Astrocyte of the hippocampus (primary cell): ENCODE measurements at regions not wholly inside any gene's neighbourhood (a gene's known extent, or its start where the extent isn't known, plus 50 kb on each side); places are given as distances from the start of the nearest gene placed in this dataset.

Experiments used
- DNase-seq: peaks from one replicate; pipeline ENCODE4 v3.0.0; 2011; ENCODE audit warnings: low read depth, low spot score

DNA sequence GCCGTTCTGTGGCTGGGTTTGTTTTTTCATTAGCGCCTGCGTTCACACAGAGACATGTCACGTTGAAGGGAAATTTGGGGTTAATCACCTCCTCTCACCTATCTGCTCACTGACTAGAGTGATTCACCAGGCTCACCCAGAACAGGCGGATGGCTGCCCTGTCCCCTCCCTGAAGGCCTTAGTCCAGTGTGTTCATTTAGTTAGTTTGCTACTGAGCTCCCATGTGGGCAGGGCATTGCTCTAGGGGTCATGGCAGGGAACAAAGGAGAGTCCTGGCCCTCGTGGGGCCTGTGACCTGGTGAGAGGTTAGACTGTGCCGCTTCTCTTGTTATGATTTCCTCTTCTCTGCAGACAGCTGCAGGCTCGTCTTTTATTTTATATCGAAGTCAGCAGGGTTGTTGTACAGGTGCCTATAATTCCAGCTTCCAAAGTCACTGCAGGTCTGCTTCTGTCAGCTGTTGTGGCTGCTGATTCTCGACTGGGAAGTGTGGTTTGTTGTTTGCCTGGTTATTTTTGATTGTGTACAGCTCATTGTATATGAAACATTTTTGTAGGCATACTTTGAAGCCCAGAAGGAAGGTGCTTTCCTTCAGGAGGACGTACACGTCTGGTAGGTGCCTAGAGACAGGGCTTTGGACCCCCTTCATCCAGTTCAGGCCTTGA is 73.4 kb upstream of the GSE1 start:
- DNase-seq = no peak

DNA sequence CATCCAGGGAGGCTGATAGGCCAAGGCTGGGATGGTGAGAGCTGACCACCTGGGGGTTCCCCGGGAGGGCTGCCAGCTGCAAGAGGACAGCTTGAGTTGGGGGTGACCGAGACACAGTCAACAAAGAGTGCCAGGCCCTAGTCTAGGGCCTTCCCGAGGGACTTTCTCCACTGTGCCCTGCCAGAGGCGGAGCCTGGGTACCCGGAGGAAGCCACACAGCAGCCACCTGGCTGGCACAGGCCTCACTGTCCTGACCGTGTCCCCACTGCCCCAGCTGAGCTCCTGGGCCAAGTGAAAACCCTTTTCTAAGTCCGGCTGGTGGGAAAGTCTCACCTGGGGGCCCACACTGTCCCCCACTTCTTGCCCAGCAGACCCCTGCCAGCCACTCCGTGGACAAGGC is 71.9 kb upstream of the GSE1 start:
- DNase-seq = no peak

- no peak for DNase-seq
These were observed 71.5 kb upstream of the GSE1 start for GRCh38 chr16:85541619-85541979.

DNA sequence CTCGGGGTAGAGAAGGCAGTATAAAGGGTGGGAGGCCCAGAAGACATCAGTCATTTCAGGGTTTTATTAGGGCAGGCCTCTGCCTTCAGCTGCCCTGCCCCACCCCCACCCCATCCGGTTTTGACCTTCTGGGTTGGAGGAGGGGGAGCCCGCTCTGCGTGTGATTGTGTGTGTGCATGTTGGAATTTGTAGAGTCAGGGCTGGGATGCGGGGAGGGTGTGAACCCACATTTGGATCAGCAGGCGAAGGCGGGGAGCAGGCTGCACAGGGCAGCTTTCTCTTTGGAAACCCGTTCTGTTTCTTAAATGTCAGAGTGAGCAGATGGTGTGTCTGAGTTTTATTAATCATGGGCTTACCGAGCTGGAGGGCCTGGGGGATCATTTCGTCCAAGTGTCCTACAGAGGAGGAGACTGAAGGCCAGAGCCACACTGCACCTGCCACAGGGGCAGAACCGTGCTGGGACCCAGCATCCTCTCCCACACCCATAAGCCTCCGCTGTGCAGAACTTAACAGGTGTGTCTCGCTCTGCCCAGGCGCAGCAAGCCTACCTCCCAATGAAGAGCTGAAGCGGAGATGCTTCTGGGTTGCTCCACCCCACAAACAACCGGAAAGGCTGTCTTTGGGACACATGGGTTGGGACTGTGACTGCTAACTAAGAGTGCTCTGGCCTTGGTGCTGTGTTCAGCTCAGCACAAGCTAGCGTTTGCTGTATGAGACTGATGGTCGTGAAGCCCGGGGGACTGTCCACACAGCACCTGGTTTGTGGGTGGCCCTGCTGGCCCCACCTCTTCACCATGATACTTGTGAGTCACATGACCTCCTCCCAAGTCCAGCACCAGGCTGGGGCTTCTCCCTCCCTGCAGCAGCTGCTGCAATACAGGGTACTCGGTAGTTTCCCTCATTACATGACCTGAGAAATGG is 70.9 kb upstream of the GSE1 start:
- DNase-seq = no peak

GRCh38 chr16:85543536-85543935 is 69.6 kb upstream of the GSE1 start:
- no peak for DNase-seq

DNA sequence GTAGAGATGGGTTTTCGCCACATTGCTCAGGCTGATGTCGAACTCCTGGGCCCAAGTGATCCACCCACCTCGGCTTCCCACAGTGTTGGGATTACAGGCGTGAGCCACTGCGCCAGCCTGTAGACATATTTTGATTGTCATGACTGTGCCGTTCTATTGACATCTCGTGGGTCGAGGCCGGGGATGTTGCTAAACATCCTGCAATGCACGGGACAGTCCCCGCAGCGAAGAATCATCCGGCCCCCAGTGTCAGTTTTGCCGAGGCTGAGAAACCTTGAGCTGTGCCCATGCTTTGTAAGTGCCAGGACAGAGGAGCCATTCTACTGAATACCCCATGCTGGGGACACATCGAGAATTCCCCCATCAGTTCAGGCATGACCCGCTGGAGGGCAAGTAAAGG is 69.1 kb upstream of the GSE1 start:
- DNase-seq = no peak

DNA sequence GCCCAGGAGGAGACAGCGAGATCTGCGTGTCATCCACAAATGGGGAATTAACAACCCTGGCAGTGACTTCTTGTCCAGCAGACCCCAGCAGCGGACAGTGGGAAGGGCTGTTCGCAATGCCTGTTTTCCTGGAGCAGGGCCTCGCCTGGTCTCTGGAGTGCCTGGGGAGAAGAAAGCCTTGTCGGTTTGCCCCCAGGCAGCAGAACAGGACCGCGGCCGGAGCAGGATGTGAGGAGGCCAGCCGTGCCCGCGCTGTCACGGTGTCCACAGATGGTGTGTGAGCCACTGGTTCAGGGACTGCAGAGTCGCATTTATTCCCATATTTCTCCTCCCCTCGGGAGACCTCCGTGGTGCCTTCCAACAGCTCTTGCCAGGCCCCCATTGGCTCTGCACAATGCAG is 68.5 kb upstream of the GSE1 start:
- no peak for DNase-seq

DNA sequence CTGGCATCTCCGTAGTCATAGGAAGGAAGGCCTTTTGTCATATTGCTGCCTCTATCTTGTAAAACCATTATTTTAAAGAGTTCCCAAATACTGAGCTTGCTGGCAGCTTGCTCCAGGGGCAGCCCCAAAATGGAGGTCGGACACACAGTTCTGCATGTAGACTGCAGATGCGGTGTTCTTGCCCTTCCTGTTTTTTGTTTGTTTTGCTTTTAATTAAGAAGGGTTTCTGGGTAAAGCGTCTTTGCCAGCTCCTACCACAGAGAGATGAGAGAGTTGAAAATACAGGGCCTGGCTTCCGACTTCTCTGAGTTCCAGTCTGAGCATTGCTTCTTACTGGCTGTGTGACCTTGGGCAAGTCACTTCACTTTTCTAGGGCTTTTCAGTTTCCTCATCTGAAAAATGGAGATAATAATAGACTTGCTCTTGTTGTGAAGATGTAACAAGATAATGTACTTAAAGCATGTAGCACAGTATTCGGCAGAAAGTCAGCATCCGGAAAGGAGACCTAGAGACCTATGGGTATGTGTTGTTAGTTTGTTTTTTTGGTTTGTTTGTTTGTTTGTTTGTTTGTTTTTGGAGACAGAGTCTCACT is 67.8 kb upstream of the GSE1 start:
- no peak for DNase-seq

DNA sequence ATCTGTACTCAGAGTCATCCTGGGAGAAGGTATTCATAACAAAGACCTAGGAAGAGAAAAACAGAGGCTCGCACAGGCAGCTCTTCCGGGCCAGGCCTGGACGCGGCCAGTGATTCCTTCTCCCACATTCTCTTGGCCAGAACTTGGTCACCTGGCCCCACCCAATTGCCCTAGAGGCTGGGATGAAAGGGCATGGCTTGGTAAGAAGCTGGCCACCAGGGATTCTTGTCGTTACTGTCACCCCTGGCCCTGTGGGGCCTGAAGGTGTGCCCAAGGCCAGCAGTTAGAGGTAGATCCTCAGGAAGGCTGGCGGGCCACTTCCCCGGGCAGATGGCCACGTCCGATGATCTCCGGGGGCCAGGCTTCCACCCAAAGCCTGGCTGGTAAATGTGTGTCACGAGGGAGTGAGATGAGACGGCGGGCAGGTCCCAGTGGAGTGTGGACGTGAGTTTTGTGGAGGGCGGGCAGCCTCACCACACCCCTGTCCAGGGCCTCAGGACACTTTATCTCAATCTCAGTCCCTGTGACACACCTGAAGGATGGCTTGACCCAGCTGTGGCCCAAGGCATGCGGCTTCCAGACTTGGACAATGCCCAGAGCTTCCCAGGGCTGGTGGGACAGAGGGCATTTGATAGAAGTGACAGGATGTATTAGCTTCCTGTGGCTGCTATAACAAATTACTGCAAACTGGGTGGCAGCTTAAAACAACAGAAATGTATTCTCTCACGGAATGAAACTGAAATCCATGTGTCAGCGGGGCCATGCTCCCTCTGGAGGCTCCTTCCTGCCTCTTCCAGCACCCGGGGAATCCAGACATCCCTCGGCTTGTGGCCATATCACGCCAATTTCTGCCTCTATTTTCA is 66.3 kb upstream of the GSE1 start:
- DNase-seq = no peak

- DNase-seq = no peak
These were observed 64.7 kb upstream of the GSE1 start for GRCh38 chr16:85548375-85548774.

GRCh38 chr16:85549766-85550421 is 63.2 kb upstream of the GSE1 start:
- no peak for DNase-seq

GRCh38 chr16:85550422-85550864 is 62.7 kb upstream of the GSE1 start:
- DNase-seq = no peak

GRCh38 chr16:85550953-85551924 is 61.9 kb upstream of the GSE1 start:
- no peak for DNase-seq

DNA sequence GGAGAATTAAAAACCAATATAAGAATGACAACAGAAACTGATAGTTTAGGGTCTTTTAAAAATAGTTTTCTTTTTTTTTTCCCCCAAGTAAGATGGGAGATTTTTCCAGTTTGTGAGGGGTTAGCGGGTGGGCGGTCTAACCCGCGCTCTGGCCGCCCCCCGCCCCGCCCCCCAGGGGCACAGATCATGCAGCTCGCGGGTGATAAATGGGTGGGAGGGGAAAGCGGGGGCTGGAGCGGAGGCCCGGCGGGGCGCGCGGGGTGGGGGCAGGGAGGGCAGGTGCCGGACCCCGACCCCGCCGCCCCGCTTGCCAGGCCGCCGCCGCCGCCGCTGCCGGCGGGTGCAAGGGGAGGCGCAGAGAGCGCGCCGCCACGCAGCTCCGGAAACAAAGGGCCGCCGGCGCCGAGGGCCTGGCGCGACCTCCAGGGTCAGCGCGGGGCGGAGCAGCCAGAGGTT is 60.1 kb upstream of the GSE1 start:
- DNase-seq = no peak

- peak; percentile 68 for DNase-seq
These were observed 59.5 kb upstream of the GSE1 start for GRCh38 chr16:85553436-85554113.

DNA sequence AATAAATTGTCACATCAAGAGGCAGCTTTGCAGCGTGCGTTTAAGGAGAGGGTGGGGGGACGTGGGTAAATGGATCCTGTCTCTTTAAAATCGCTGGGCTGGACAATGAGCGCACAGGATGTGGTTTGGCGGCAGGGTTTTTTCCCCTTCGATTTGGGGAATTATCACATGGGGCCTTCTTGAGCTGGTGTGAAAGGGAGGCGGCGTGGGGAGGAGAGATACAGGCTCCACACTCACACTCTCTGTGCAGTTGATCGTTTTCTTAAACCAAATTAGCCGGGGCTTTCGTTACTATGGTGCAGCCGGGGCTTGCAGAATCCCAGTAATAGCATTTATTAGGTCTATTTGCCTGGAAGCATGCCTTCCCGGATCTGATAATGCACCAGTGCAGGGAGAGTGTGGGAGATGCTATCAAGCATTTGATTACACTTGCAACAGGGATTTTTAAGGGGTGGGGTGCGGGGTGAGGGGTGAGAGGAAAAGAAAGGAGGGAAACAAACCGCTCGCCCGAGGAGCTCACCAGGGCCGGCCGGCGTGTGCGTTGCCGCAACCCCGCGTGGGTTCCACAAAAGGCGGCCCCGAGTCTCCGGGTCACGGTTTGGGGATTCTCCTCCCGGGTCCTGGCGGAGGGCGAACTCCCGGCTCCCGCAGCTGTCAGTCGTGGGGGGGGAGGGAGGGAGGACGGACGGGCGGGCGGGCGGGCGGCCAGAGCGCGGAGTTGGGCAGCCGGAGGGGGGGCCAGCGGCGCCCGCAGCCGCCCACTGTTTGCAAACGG is 58.8 kb upstream of the GSE1 start:
- peak; percentile 81 for DNase-seq

DNA sequence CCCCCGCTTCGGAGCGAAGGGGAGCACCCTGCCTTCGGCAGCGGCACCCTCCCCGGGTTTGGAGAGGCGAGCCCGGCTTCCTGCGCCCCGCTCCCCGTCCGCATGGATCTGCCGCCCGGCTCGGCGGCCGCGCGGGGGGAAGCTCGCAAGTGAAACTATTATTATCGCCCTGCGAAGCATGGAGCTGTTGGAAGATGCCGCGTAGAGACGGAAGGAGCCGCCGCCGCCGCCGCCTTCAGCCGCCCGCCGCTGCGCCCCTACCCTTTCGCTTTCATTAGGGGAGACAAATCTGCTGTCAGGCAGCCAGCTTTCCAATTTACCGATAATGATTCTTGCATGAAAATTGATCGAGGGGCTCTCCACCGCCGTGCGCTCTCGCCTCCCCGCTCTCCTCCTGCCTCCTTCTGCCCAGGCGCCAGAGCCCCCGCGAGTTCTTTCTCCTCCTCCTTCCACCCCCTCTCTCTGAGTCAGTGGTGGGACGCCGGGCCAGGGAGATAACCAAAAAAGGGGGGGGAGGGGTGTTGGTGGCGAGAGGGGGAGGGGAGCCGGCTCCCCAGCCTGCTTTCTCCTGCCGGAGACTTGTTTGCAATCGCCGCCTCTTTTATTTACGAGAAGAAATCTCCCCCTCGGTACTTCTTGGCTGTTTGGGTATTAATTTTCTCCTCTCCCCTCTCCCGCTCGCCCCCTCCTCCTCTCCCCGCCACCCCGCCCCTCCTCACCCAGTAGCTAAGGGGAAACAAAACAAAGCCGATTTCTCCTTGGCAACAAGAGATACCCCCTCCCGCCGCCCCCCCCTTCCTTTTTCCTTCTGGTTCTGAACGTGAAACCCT is 58.0 kb upstream of the GSE1 start:
- peak; percentile 78 for DNase-seq
